Smooth muscle cell (in vitro differentiated cells): ENCODE measurements at regions not wholly inside any gene's neighbourhood (a gene's known extent, or its start where the extent isn't known, plus 50 kb on each side); places are given as distances from the start of the nearest gene placed in this dataset.
A peak's percentile ranks its signal among the peaks of the same experiment; 100 is the strongest.

Experiments used
- DNase-seq: peaks from one replicate; lab custom pipeline; 2025; ENCODE audit not compliant: unreplicated experiment; lab: John Stamatoyannopoulos, UW
- H2AFZ ChIP-seq: fragments of 200-600 bp; sonication (generic); 2 replicates; pipeline ENCODE4 v1.6.0; 2016; ENCODE audit warnings: antibody characterized with exemption, low read depth, mild to moderate bottlenecking
- H3F3A ChIP-seq: fragments of 200-600 bp; sonication (generic); 2 replicates; pipeline ENCODE4 v1.6.0; 2017; ENCODE audit warnings: antibody characterized with exemption, low read depth
- H3K27ac ChIP-seq: fragments of 200-600 bp; sonication (generic); 2 replicates; pipeline ENCODE4 v1.5.1; 2016; ENCODE audit warnings: low read depth, mild to moderate bottlenecking
- H3K27me3 ChIP-seq: fragments of 200-600 bp; sonication (generic); 2 replicates; pipeline ENCODE4 v1.6.1; 2016; ENCODE audit warnings: low read depth, mild to moderate bottlenecking
- H3K36me3 ChIP-seq: fragments of 200-600 bp; sonication (generic); 2 replicates; pipeline ENCODE4 v1.5.1; 2016; ENCODE audit warnings: low read depth
- H3K4me1 ChIP-seq: fragments of 200-600 bp; sonication (generic); 2 replicates; pipeline ENCODE4 v1.5.1; 2016; ENCODE audit warnings: low read depth
- H3K4me2 ChIP-seq: fragments of 200-600 bp; sonication (generic); 2 replicates; pipeline ENCODE4 v1.6.0; 2016; ENCODE audit warnings: mild to moderate bottlenecking
- H3K4me3 ChIP-seq: fragments of 200-600 bp; sonication (generic); 2 replicates; pipeline ENCODE4 v1.5.1; 2016; ENCODE audit warnings: mild to moderate bottlenecking
- H3K79me2 ChIP-seq: fragments of 200-600 bp; sonication (generic); 2 replicates; pipeline ENCODE4 v1.6.0; 2016; ENCODE audit warnings: low read depth, mild to moderate bottlenecking
- H3K9ac ChIP-seq: fragments of 200-600 bp; sonication (generic); 2 replicates; pipeline ENCODE4 v1.6.0; 2016; ENCODE audit warnings: low read depth
- H3K9me3 ChIP-seq: fragments of 200-600 bp; sonication (generic); replicated peaks from 2 replicates; pipeline ENCODE4 v1.5.1; 2016; ENCODE audit warnings: low read depth
- H4K20me1 ChIP-seq: fragments of 200-600 bp; sonication (generic); 2 replicates; pipeline ENCODE4 v1.6.0; 2016; ENCODE audit warnings: low read depth
- CTCF ChIP-seq: fragments of 200-600 bp; sonication (generic); IDR thresholded peaks from 2 replicates; pipeline ENCODE4 v1.5.1; 2017; ENCODE audit warnings: borderline replicate concordance, mild to moderate bottlenecking, antibody characterized with exemption; ENCODE audit not compliant: insufficient read depth, poor library complexity, severe bottlenecking
- WGBS: methylation state at CpG from one replicate; pipeline ENCODE4 v1.1.7; 2016; ENCODE audit warnings: low lambda C conversion rate; 5-methylcytosine and 5-hydroxymethylcytosine counted together

- no peaks in the 10 kb centered on the region for H3K36me3 ChIP-seq
- no peak overlapping the region for H3K9ac ChIP-seq
- H3K4me2 ChIP-seq, result no peak overlapping the region
- H3K4me1 ChIP-seq, result no peaks in the 10 kb centered on the region
- 82% methylated on average over 3 of the region's 3 CpGs for WGBS
- H3K79me2 ChIP-seq, result no peaks in the 10 kb centered on the region
- peaks cover 13% of the 10 kb centered on the region for H3F3A ChIP-seq
- H4K20me1 ChIP-seq, result no peaks in the 10 kb centered on the region
- H3K27me3 ChIP-seq, result no peaks in the 10 kb centered on the region
- DNase-seq, result no peak
- H3K9me3 ChIP-seq, result no peaks in the 10 kb centered on the region
- H3K4me3 ChIP-seq, result no peak overlapping the region
- no peak overlapping the region for H2AFZ ChIP-seq
- no peak for TF ChIP-seq CTCF
- H3K27ac ChIP-seq, result no peak overlapping the region
These were observed 266.2 kb downstream of the HTR7 start for GRCh38 chr10:90591629-90592028.

- Histone ChIP-seq H3F3A (peaks cover 8% of the 10 kb centered on the region), H3K27ac (peak overlapping the region; percentile 17), H2AFZ (no peak overlapping the region), H4K20me1 (no peaks in the 10 kb centered on the region), H3K27me3 (no peaks in the 10 kb centered on the region), H3K79me2 (no peaks in the 10 kb centered on the region), H3K4me1 (no peaks in the 10 kb centered on the region), H3K4me2 (peak overlapping the region; percentile 41), H3K36me3 (no peaks in the 10 kb centered on the region), H3K9ac (no peak overlapping the region), H3K9me3 (no peaks in the 10 kb centered on the region), H3K4me3 (no peak overlapping the region)
- WGBS, result 6% methylated on average over 3 of the region's 3 CpGs
- peak; percentile 71 for TF ChIP-seq CTCF
- DNase-seq, result peak; percentile 8
These were observed 265.1 kb downstream of the HTR7 start for GRCh38 chr10:90592638-90593302.

GRCh38 chr10:90598513-90598912, 259.3 kb downstream of the HTR7 start:
- H2AFZ ChIP-seq, result no peak overlapping the region
- DNase-seq, result no peak
- H3K27ac ChIP-seq, result no peak overlapping the region
- H3K4me2 ChIP-seq, result no peak overlapping the region
- no peaks in the 10 kb centered on the region for H4K20me1 ChIP-seq
- no peaks in the 10 kb centered on the region for H3K27me3 ChIP-seq
- no peaks in the 10 kb centered on the region for H3K79me2 ChIP-seq
- no peaks in the 10 kb centered on the region for H3K9me3 ChIP-seq
- H3F3A ChIP-seq, result peaks cover 8% of the 10 kb centered on the region
- H3K4me3 ChIP-seq, result no peak overlapping the region
- no peak for TF ChIP-seq CTCF
- 90% methylated on average over 4 of the region's 4 CpGs for WGBS
- H3K9ac ChIP-seq, result no peak overlapping the region
- H3K36me3 ChIP-seq, result no peaks in the 10 kb centered on the region
- peaks cover 3% of the 10 kb centered on the region for H3K4me1 ChIP-seq
